ENCODE measurements at regions not wholly inside any gene's neighbourhood (a gene's known extent, or its start where the extent isn't known, plus 50 kb on each side); places are given as distances from the start of the nearest gene placed in this dataset.

DNA sequence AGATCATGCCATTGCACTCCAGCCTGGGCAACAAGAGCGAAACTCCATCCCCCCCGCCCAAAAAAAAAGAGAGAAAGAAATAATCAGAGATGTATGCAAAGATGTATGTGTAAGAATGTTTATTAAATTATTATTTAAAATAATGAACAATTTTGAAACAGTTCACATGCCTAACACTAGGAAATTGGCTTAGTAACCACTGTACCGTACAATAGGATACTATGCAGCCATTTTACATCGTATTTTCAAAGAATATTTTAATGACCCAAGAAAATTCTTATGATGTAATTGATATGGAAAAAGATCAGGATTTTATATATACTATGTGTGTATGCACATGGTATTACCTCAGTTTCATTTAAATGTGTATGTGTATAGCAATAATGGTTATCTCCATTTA lies 190.5 kb downstream of the ZFP36L2 start:
- TF ChIP-seq, protein P1, sequence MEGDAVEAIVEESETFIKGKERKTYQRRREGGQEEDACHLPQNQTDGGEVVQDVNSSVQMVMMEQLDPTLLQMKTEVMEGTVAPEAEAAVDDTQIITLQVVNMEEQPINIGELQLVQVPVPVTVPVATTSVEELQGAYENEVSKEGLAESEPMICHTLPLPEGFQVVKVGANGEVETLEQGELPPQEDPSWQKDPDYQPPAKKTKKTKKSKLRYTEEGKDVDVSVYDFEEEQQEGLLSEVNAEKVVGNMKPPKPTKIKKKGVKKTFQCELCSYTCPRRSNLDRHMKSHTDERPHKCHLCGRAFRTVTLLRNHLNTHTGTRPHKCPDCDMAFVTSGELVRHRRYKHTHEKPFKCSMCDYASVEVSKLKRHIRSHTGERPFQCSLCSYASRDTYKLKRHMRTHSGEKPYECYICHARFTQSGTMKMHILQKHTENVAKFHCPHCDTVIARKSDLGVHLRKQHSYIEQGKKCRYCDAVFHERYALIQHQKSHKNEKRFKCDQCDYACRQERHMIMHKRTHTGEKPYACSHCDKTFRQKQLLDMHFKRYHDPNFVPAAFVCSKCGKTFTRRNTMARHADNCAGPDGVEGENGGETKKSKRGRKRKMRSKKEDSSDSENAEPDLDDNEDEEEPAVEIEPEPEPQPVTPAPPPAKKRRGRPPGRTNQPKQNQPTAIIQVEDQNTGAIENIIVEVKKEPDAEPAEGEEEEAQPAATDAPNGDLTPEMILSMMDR (IDR thresholded peaks at IDR 0.05; ENCODE audit: unreplicated experiment): no peak
- H3K36me3 Mint-ChIP-seq (ENCODE audit: insufficient read depth, unreplicated experiment): no peaks in the 10 kb centered on the region

DNA sequence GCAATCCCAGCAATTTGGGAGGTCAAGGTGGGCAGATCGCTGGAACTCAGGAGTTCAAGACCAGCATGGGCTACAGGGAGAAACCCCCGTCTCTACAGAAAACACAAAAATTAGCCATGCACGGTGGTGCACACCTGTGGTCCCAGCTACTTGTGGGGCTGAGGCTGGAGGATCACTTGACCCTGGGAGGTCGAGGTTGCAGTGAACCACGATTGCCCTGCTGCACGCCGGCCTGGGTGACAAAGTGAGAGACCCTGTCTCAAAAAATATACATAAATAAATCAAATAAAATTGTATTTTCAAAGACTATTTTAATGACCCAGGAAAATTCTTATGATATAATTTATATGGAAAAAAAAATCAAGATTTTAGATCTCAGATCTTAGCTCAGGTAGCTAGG lies 191.5 kb downstream of the ZFP36L2 start:
- CTCF ChIA-PET: no interaction called here
- no TSS peak for BruUV-seq (replicated peaks)
- intact Hi-C loops (cut with micrococcal nuclease; ENCODE audit: unreplicated experiment): no loop called here
- no peaks in the 10 kb centered on the region for H3K27me3 Mint-ChIP-seq (ENCODE audit: unreplicated experiment)
- TF ChIP-seq, protein P1 (IDR thresholded peaks at IDR 0.05; ENCODE audit: unreplicated experiment): no peak
- H3K4me3 Mint-ChIP-seq (ENCODE audit: low read depth, unreplicated experiment): no peak overlapping the region
- H3K4me1 Mint-ChIP-seq (ENCODE audit: low read depth, unreplicated experiment): peaks cover 9% of the 10 kb centered on the region
- no peak overlapping the region for H3K27ac Mint-ChIP-seq (ENCODE audit: unreplicated experiment)
- H3K9me3 Mint-ChIP-seq (ENCODE audit: low read depth, unreplicated experiment): no peaks in the 10 kb centered on the region
- H3K36me3 Mint-ChIP-seq (ENCODE audit: insufficient read depth, unreplicated experiment): no peaks in the 10 kb centered on the region
- no peak for DNase-seq

More for the DNA sequence above, 190.5 kb downstream of the ZFP36L2 start:
- Mint-ChIP-seq H3K27ac (ENCODE audit: unreplicated experiment) (no peak overlapping the region), H3K4me3 (ENCODE audit: low read depth, unreplicated experiment) (no peak overlapping the region), H3K4me1 (ENCODE audit: low read depth, unreplicated experiment) (peaks cover 9% of the 10 kb centered on the region), H3K27me3 (ENCODE audit: unreplicated experiment) (no peaks in the 10 kb centered on the region), H3K9me3 (ENCODE audit: low read depth, unreplicated experiment) (no peaks in the 10 kb centered on the region)
- BruUV-seq (replicated peaks): no TSS peak
- DNase-seq: no peak
- CTCF ChIA-PET: no interaction called here
- intact Hi-C loops (cut with micrococcal nuclease; ENCODE audit: unreplicated experiment): no loop called here

DNA sequence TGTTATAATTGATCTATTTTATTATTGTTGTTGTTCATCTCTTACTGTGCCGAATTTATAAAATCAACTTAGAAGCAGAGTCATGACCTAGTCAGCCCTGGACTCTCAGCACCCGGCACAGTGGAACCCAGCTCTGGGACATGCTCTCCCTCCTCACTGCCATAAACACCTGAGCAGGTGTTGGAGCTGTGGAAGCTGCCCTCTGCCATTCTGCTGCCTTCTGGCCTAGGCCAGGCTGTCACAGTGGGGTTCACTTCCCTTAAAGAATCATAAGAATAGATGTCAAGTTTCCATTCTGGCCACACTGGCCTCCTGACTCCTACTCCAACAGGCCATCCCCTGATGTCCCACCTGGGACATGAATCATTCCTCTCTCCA lies 192.2 kb downstream of the ZFP36L2 start:
- H3K9me3 Mint-ChIP-seq (ENCODE audit: low read depth, unreplicated experiment): no peaks in the 10 kb centered on the region
- no peaks in the 10 kb centered on the region for H3K36me3 Mint-ChIP-seq (ENCODE audit: insufficient read depth, unreplicated experiment)
- no peak overlapping the region for H3K4me3 Mint-ChIP-seq (ENCODE audit: low read depth, unreplicated experiment)
- H3K27me3 Mint-ChIP-seq (ENCODE audit: unreplicated experiment): no peaks in the 10 kb centered on the region
- DNase-seq: no peak
- peaks cover 9% of the 10 kb centered on the region for H3K4me1 Mint-ChIP-seq (ENCODE audit: low read depth, unreplicated experiment)
- BruUV-seq (replicated peaks): no TSS peak
- TF ChIP-seq, protein P1 (IDR thresholded peaks at IDR 0.05; ENCODE audit: unreplicated experiment): no peak
- no peak overlapping the region for H3K27ac Mint-ChIP-seq (ENCODE audit: unreplicated experiment)
- CTCF ChIA-PET: no interaction called here
- intact Hi-C loops (cut with micrococcal nuclease; ENCODE audit: unreplicated experiment): no loop called here

DNA sequence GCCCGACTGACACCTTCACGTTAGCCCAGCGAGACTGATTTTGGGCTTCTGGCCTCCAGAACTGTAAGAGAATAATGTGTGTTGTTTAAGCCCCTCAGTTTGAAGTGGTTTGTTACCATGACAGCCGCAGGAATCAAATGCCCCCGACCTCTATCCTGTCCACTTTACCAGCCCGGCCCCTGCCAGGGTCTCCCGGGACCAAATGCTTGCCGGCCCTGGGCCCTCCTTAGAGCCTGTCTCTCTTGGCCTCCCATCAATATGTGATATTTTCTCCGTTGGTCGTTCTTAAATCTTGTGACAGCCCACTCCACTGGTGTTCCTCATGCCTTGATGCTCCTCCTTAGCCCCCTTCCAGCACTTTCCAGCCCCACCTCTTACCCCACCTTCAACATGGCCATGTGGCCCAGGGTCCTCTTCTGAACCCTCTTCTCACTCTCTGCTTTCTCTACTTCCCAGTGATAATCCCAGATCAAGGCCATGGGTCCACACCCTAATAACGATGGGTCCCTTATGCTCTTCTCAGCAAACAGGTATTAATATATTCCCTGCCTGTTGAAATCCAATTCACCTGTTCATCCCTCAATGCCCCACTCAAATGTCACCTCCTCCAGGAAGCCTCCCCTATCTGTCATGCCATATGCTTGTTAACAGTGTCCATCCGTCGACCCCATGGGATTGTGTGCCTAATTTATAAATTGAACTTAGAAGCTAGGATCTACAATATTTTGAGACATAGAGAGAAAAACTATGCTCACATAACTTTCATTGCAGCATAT lies 192.8 kb downstream of the ZFP36L2 start:
- CTCF ChIA-PET: no interaction called here
- Mint-ChIP-seq H3K36me3 (ENCODE audit: insufficient read depth, unreplicated experiment) (no peaks in the 10 kb centered on the region), H3K9me3 (ENCODE audit: low read depth, unreplicated experiment) (no peaks in the 10 kb centered on the region), H3K4me3 (ENCODE audit: low read depth, unreplicated experiment) (no peak overlapping the region), H3K4me1 (ENCODE audit: low read depth, unreplicated experiment) (peaks cover 9% of the 10 kb centered on the region), H3K27me3 (ENCODE audit: unreplicated experiment) (no peaks in the 10 kb centered on the region), H3K27ac (ENCODE audit: unreplicated experiment) (no peak overlapping the region)
- no peak for DNase-seq
- intact Hi-C loops (cut with micrococcal nuclease; ENCODE audit: unreplicated experiment): no loop called here
- no TSS peak for BruUV-seq (replicated peaks)
- TF ChIP-seq, protein P1 (IDR thresholded peaks at IDR 0.05; ENCODE audit: unreplicated experiment): no peak

Data from Calu3 (cell line).